ENCODE measurements at regions not wholly inside any gene's neighbourhood (a gene's known extent, or its start where the extent isn't known, plus 50 kb on each side); places are given as distances from the start of the nearest gene placed in this dataset.

GRCh38 chr10:31754803-31755624, 173.6 kb downstream of the ARHGAP12 start:
- no peak for ATAC-seq
- TF ChIP-seq, protein P1, sequence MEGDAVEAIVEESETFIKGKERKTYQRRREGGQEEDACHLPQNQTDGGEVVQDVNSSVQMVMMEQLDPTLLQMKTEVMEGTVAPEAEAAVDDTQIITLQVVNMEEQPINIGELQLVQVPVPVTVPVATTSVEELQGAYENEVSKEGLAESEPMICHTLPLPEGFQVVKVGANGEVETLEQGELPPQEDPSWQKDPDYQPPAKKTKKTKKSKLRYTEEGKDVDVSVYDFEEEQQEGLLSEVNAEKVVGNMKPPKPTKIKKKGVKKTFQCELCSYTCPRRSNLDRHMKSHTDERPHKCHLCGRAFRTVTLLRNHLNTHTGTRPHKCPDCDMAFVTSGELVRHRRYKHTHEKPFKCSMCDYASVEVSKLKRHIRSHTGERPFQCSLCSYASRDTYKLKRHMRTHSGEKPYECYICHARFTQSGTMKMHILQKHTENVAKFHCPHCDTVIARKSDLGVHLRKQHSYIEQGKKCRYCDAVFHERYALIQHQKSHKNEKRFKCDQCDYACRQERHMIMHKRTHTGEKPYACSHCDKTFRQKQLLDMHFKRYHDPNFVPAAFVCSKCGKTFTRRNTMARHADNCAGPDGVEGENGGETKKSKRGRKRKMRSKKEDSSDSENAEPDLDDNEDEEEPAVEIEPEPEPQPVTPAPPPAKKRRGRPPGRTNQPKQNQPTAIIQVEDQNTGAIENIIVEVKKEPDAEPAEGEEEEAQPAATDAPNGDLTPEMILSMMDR (IDR thresholded peaks at IDR 0.05) = no peak
- WGBS, 2 donors = 40% methylated on average over 14 of the region's 14 CpGs

DNA sequence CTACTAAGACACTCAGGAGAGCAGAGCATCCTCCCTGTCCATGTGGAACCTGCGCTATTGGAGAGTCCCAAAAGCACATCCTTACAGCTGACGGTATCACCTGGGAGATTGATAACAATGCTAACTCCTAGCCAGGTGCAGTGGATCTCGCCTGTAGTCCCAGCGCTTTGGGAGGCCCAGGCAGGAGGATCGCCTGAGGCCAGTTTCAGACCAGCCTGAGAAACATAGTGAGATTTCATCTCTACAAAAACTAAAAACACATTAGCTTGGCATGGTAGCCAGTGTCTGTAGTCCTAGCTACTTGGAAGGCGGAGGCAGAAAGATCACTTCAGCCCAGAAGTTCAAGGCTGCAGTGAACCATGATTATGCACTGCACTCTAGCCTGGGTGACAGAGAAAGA, 174.9 kb downstream of the ARHGAP12 start:
- Histone ChIP-seq H3K9me3 (no peaks in the 10 kb centered on the region), H3K4me3 (no peak overlapping the region), H3K36me3 (no peaks in the 10 kb centered on the region), H3K27ac (peak overlapping the region in 3 of 10 donors; percentile 59 to 96 (median 76)), H3K4me1 (peaks cover 24 to 71% (median 48%) of the 10 kb centered on the region in 9 donors), H3K27me3 (no peaks in the 10 kb centered on the region)
- ATAC-seq (no peak), DNase-seq (no peak)
- intact Hi-C loops (cut with DNase I) = loop anchor here in 2 of 10 donors (10.0 kb wide), 1 partner anchor 129 kb away; no protein-coding TSS in a partner anchor
- TF ChIP-seq, protein P1 (IDR thresholded peaks at IDR 0.05) = no peak
- WGBS, 2 donors = 98 to 99% methylated on average over 6 of the region's 6 CpGs

More at GRCh38 chr10:31754803-31755624, 173.6 kb downstream of the ARHGAP12 start:
- no peaks in the 10 kb centered on the region for H3K9me3 ChIP-seq
- peak overlapping the region in 8 of 10 donors; percentile 23 to 96 (median 61) for H3K27ac ChIP-seq
- intact Hi-C loops (cut with DNase I) = loop anchor here in 7 of 10 donors (5.0 to 10.0 kb wide), 4 partner anchors 48 to 438 kb away; partner anchors contain the start of gene ZEB1 (in 1 of the 7)
- H3K27me3 ChIP-seq = no peaks in the 10 kb centered on the region
- H3K4me3 ChIP-seq = no peak overlapping the region
- no peak for DNase-seq
- H3K36me3 ChIP-seq = no peaks in the 10 kb centered on the region
- peaks cover 19 to 64% (median 45%) of the 10 kb centered on the region in 9 donors for H3K4me1 ChIP-seq

- Histone ChIP-seq H3K4me1 (peaks cover 24 to 59% (median 44%) of the 10 kb centered on the region in 9 donors), H3K9me3 (no peaks in the 10 kb centered on the region), H3K27me3 (no peaks in the 10 kb centered on the region), H3K36me3 (no peaks in the 10 kb centered on the region), H3K27ac (peak overlapping the region in 3 of 10 donors; percentile 3 to 96 (median 86)), H3K4me3 (no peak overlapping the region)
- intact Hi-C loops (cut with DNase I) = loop anchor here in 2 of 10 donors (10.0 kb wide), 1 partner anchor 127 kb away; no protein-coding TSS in a partner anchor
- ATAC-seq (no peak), DNase-seq (no peak)
- WGBS, 2 donors = 96% methylated on average over 1 of the region's 1 CpG
- TF ChIP-seq, protein P1 (IDR thresholded peaks at IDR 0.05) = no peak
Observed at GRCh38 chr10:31752170-31752569, 176.5 kb downstream of the ARHGAP12 start.

- intact Hi-C loops (cut with DNase I) = loop anchor here in 2 of 10 donors (10.0 kb wide), 1 partner anchor 127 kb away; no protein-coding TSS in a partner anchor
- peak overlapping the region; percentile 12 to 96 (median 63) for H3K27ac ChIP-seq
- WGBS, 2 donors = 82 to 83% methylated on average over 9 of the region's 9 CpGs
- no peak for DNase-seq
- no peaks in the 10 kb centered on the region for H3K9me3 ChIP-seq
- TF ChIP-seq, protein P1 (IDR thresholded peaks at IDR 0.05) = no peak
- H3K4me1 ChIP-seq = peaks cover 24 to 58% (median 44%) of the 10 kb centered on the region in 9 donors
- H3K27me3 ChIP-seq = no peaks in the 10 kb centered on the region
- H3K36me3 ChIP-seq = no peaks in the 10 kb centered on the region
- ATAC-seq = no peak
- no peak overlapping the region for H3K4me3 ChIP-seq
Observed at GRCh38 chr10:31751738-31752080, 176.9 kb downstream of the ARHGAP12 start.

Measured in heart right ventricle (tissue), 16 donors.